Stimulated activated effector memory CD8-positive, alpha-beta T cell treated with anti-CD3 and anti-CD28 coated beads, Interleukin-12 subunit alpha, Interleukin-12 subunit beta, amount 100 ng/mL, for 72 hours (primary cell): ENCODE measurements at regions not wholly inside any gene's neighbourhood (a gene's known extent, or its start where the extent isn't known, plus 50 kb on each side); places are given as distances from the start of the nearest gene placed in this dataset.
"Not testable (repeated sequence)": the region's sequence is repeated elsewhere in the genome, so short reads cannot be mapped to it uniquely, and the experiment has no call there.

Experiments
- ATAC-seq: fragments of 150-1000 bp; cut with Tn5 transposase; 2 replicates; pipeline ENCODE4 v1.10.0; 2021
- DNase-seq, 2 donors: peaks; one replicate each; pipeline ENCODE4 v3.0.0; 2021 to 2022; ENCODE audit warnings: low spot score in 2 of 2
- H3K27ac Mint-ChIP-seq: one replicate; pipeline ENCODE4 v1.8.0; 2022; ENCODE audit warnings: mild to moderate bottlenecking, mixed read lengths
- H3K36me3 Mint-ChIP-seq: one replicate; pipeline ENCODE4 v1.8.0; 2022; ENCODE audit warnings: mild to moderate bottlenecking, mixed read lengths
- H3K4me1 Mint-ChIP-seq: one replicate; pipeline ENCODE4 v1.8.0; 2022; ENCODE audit warnings: mixed read lengths
- H3K4me3 Mint-ChIP-seq: one replicate; pipeline ENCODE4 v1.8.0; 2022; ENCODE audit warnings: mild to moderate bottlenecking, mixed read lengths
- H3K9me3 Mint-ChIP-seq: one replicate; pipeline ENCODE4 v1.8.0; 2022; ENCODE audit warnings: mixed read lengths

DNA sequence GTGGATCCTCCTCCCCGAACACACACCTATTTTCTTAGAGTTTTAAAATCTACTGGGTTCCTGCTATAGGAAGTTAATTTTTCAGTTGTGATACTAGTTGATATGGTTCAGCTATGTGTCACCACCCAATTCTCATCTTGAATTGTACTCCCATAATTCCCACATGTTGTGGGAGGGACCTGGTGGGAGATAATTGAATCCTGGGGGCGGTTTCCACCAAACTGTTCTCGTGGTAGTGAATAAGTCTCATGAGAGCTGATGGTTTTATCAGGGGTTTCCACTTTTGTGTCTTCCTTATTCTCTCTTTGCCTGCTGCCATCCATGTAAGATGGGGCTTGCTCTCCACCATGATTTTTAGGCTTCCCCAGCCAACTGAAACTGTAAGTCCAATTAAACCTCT lies 571.6 kb downstream of the KCNA4 start:
- H3K27ac Mint-ChIP-seq, ATAC-seq, H3K4me3 Mint-ChIP-seq, H3K36me3 Mint-ChIP-seq, H3K4me1 Mint-ChIP-seq, H3K9me3 Mint-ChIP-seq, DNase-seq: not testable (repeated sequence)

DNA sequence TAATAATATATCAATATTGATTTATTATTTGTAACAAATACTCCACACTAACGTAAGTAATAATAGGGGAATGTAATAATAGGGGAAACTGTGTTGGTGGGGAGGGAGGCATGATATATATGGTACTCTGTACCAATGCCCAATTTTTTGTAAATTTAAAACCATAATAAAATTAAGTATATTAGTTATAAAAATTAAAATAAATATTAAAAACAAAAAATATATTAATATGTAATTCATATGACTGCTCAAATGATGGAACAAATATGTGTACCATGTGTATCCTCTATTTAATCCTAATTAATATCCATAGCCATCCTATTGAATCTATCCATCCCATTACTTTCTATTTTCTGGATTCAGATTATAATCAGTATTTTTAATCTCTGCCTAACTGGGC lies 578.0 kb downstream of the KCNA4 start:
- no peak for DNase-seq
- no peak overlapping the region for H3K4me3 Mint-ChIP-seq
- H3K4me1 Mint-ChIP-seq: no peaks in the 10 kb centered on the region
- no peaks in the 10 kb centered on the region for H3K36me3 Mint-ChIP-seq
- H3K9me3 Mint-ChIP-seq: peaks cover 13% of the 10 kb centered on the region
- H3K27ac Mint-ChIP-seq: no peak overlapping the region
- no peak for ATAC-seq

DNA sequence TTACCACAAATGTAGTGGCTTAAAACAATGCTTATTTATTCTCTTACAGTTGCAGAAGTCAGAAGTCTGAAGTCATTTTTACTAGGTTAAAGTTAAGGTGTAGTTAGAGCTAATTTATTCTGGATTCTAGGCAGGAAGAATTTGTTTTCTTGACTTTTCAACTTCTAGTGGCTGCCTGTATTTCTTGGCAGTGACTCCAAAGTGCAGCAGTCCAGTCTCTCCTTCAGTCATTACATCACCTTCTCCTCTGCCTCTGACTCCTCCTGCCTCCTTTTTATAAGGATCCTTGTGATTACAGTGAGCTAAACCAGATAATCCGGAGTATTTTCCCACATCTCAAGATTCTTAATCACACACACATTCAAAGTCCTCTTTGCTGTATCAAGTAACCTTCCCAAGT lies 581.4 kb downstream of the KCNA4 start:
- ATAC-seq (no peak), DNase-seq (no peak)
- Mint-ChIP-seq H3K9me3 (peaks cover 13% of the 10 kb centered on the region), H3K4me1 (no peaks in the 10 kb centered on the region), H3K27ac (no peak overlapping the region), H3K36me3 (no peaks in the 10 kb centered on the region), H3K4me3 (no peak overlapping the region)

DNA sequence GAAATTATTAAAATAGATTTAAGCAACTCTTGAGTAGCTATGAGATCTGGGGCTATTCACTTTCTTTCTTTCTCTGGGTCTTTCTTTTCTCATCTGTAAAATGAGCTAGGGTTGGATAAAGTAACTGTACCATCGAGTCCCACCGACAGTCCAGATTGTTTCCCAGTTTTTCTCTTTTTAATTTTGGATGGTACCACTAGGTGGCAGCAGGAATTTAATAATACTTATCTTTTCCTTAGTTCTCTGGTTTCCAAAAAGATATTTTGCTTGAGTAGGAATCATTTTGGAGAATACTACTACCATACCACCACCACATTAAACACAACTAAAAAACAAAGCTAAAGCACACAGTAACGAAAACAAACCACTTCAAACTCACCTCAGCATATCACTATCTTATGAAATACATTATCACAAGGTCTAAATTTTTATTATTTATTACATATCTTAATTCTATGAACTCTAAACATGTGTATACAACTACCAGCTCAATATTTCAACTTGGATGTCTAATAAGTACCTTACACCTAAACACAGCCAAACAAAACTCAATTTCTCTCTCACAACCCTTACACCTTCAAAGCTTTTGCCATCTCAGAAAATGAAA lies 584.0 kb downstream of the KCNA4 start:
- H3K4me1 Mint-ChIP-seq: no peaks in the 10 kb centered on the region
- no peak overlapping the region for H3K4me3 Mint-ChIP-seq
- peaks cover 13% of the 10 kb centered on the region for H3K9me3 Mint-ChIP-seq
- no peak overlapping the region for H3K27ac Mint-ChIP-seq
- DNase-seq (no peak), ATAC-seq (no peak)
- no peaks in the 10 kb centered on the region for H3K36me3 Mint-ChIP-seq

DNA sequence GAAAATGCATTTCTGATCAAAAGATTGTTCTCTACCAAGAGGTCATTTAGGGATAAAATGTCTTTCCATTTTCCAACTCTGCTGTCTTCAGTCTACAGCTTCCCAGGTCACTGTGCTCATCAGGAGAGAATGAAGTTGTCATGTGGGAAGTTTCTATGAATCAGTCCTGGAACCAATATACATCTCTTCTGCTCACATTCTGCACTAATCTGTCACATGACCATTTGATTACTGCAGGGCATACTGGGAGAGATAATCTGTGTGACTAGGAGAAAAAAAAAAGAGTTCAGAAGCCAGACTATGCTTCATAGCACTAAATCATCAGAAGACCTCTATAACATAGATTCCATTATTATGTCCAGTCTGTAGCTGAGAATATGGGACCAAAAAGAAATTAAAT lies 611.5 kb downstream of the KCNA4 start:
- ATAC-seq (no peak), DNase-seq (no peak)
- no peaks in the 10 kb centered on the region for H3K36me3 Mint-ChIP-seq
- H3K27ac Mint-ChIP-seq: no peak overlapping the region
- no peaks in the 10 kb centered on the region for H3K4me1 Mint-ChIP-seq
- H3K9me3 Mint-ChIP-seq: peaks cover 19% of the 10 kb centered on the region
- no peak overlapping the region for H3K4me3 Mint-ChIP-seq

DNA sequence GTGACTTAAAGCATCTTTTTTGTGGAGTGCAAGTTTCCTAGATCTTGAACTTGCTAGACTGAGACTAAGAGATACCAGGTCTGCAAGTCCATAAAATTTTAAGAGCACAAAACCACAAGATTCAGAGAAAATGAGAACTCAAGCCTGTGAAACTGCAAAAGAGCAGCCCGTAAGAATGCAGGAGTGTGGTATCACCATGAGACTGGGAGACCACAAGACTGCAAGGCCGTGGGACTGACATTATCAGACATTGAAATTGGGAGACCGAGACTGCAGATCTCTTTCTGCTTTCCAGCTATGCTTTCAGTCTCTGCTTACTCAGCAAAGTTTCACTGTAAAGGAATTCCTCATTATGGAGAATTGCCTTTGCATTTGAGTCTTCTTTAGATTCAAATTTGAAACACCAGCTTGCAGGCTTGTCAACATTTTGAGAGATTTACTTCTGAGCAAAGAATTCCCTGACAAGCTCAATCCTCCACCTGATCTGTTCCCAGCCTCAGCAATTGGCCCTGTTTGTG lies 621.2 kb downstream of the KCNA4 start:
- H3K9me3 Mint-ChIP-seq: peaks cover 4% of the 10 kb centered on the region
- no peak for ATAC-seq
- no peak for DNase-seq
- H3K36me3 Mint-ChIP-seq: no peaks in the 10 kb centered on the region
- no peak overlapping the region for H3K27ac Mint-ChIP-seq
- H3K4me3 Mint-ChIP-seq: no peak overlapping the region
- no peaks in the 10 kb centered on the region for H3K4me1 Mint-ChIP-seq

DNA sequence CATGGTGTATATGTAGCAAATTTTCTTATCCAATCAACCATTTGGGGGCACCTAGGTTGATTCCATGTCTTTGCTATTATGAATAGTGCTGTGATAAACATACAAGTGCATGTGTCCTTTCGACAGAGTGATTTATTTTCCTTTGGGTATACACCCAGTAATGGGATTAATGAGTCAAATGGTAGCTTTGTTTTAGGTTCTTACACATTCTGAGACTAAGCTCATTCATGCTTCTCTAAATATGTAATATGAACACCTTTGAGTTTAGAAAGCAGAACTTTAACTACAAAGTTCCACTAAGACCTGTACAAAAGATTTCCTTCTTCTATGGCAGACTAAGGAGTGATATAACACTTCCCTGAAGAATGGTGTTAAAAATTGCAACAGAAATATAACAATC lies 627.0 kb downstream of the KCNA4 start:
- Mint-ChIP-seq H3K9me3 (peaks cover 3% of the 10 kb centered on the region), H3K36me3 (no peaks in the 10 kb centered on the region), H3K4me1 (no peaks in the 10 kb centered on the region), H3K4me3 (no peak overlapping the region), H3K27ac (no peak overlapping the region)
- ATAC-seq (no peak), DNase-seq (no peak)

DNA sequence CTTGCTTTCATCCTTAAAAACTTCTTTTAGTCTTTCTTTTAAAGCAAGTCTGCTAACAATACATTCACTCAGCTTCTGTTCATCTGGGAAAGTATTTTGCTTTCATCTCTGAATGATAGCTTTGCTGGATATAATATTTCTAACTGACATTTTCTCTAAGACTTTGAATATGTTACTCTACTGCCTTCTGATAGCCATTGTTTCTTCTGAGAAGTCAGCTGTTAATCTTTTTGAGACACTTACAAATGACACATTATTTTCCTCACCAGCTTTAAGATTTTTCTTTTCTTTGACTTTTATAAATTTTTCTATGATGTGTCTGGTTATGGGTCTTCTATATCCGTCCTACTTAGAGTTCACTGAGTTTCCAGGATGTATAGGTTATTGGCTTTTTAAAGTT lies 643.1 kb downstream of the KCNA4 start:
- Mint-ChIP-seq H3K27ac (no peak overlapping the region), H3K36me3 (no peaks in the 10 kb centered on the region), H3K4me1 (no peaks in the 10 kb centered on the region), H3K4me3 (no peak overlapping the region), H3K9me3 (peaks cover 34% of the 10 kb centered on the region)
- no peak for DNase-seq
- no peak for ATAC-seq

DNA sequence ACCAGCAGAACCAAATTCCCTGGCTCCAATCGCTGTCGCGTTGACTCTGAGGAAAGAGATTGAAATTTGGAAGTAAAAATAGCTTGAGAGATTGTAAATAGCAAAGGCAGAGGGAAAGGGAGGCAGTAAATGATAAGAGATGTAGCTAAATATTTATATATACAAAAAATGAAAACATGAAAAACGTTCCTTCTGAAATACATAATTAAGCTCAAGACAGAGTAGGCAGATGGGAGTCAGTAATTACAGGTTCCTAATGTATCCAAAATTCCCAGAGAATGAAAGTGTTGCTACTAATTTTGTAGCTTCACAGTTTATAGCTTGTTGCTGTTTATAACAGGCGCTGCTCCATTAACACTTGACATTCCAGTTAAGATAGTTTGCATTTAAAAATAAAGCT lies 648.7 kb downstream of the KCNA4 start:
- H3K4me1 Mint-ChIP-seq: no peaks in the 10 kb centered on the region
- H3K4me3 Mint-ChIP-seq: no peak overlapping the region
- no peak overlapping the region for H3K27ac Mint-ChIP-seq
- H3K9me3 Mint-ChIP-seq: peaks cover 23% of the 10 kb centered on the region
- DNase-seq: no peak
- no peaks in the 10 kb centered on the region for H3K36me3 Mint-ChIP-seq
- ATAC-seq: no peak

DNA sequence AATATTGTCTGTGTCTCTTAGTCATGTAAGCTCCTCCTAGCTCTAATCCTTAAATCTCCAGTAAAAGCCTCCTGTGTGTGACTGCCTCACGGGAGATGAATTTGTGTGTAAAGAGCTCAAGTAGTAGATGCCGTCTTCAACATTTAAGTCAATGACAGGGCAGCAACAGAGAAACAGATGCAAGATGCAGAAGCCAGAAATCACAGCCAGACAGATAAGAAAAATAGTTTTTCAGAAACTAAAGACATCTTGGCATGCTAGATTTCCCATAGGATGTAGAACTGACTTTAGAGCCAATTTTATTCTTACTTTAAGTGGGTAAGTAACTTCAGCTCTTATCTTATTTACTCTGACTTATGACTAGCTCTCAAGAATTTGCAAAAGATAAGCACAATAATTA lies 652.8 kb downstream of the KCNA4 start:
- Mint-ChIP-seq H3K27ac (no peak overlapping the region), H3K4me3 (no peak overlapping the region), H3K9me3 (peaks cover 22% of the 10 kb centered on the region), H3K36me3 (no peaks in the 10 kb centered on the region), H3K4me1 (no peaks in the 10 kb centered on the region)
- DNase-seq (no peak), ATAC-seq (no peak)

DNA sequence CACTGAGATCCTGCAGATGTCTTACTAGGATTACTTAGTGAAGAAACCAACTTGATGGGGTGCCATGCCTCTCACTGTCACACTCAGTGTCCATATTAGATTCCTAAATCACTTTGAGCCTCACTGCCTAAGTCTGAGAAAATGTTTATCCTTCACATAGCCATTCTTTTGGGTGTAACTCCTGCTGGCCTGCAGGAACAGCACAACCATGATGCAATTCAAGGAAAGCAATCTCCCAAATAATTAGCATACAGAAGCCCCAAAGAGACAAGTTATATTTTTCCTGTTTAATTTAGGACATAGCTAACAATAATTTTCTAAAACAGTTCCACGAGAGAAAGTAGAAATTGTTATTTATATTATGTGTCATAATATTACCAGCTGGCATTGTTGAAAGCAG lies 655.5 kb downstream of the KCNA4 start:
- no peak overlapping the region for H3K27ac Mint-ChIP-seq
- ATAC-seq: no peak
- peaks cover 13% of the 10 kb centered on the region for H3K9me3 Mint-ChIP-seq
- DNase-seq: no peak
- H3K4me1 Mint-ChIP-seq: no peaks in the 10 kb centered on the region
- H3K4me3 Mint-ChIP-seq: no peak overlapping the region
- H3K36me3 Mint-ChIP-seq: no peaks in the 10 kb centered on the region

DNA sequence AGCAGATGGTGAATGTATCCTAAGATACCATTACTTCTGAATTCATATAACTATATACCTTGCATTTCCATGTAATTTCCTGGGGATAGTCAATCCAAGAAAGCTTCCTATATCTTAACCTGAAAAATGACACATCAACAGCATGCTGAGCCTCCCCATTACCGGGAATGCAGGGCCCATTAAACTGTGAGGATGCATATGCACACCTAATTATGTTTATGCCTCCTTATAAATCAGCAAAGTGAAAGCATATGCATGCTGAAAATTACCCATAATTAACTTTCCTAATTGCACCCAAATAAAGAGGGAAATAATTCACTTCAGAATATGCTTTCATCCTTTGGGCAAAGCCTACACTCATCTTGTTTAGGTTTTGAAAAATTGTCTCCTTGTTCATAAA lies 663.0 kb downstream of the KCNA4 start:
- no peak overlapping the region for H3K4me3 Mint-ChIP-seq
- peaks cover 13% of the 10 kb centered on the region for H3K9me3 Mint-ChIP-seq
- H3K36me3 Mint-ChIP-seq: no peaks in the 10 kb centered on the region
- ATAC-seq (no peak), DNase-seq (no peak)
- no peak overlapping the region for H3K27ac Mint-ChIP-seq
- H3K4me1 Mint-ChIP-seq: no peaks in the 10 kb centered on the region

DNA sequence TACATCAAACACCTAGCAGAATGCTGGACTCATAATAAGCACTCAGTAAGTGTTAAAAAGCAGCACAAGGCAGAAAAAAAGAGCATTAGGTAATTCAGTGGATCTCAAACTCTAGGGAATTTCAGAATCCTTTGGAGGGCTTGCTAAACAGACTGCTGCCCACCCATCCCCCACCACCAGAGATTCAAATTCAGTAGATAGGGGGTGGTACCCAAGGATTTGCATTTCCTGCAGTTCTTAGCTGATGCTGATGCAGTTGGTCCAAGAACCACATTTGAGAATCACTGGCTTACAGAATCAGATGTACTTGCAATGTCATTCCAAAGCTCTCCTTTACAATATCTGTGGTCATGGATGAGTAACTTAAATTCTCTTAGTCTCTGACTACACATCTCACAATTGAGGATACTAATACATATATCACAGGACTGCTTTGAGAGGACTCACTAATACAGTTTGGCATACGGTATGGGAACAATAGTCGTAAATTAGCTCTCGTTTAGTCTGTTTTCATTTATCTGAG lies 664.5 kb downstream of the KCNA4 start:
- Mint-ChIP-seq H3K36me3 (no peaks in the 10 kb centered on the region), H3K27ac (no peak overlapping the region), H3K4me3 (no peak overlapping the region), H3K4me1 (no peaks in the 10 kb centered on the region), H3K9me3 (peaks cover 13% of the 10 kb centered on the region)
- no peak for ATAC-seq
- no peak for DNase-seq

DNA sequence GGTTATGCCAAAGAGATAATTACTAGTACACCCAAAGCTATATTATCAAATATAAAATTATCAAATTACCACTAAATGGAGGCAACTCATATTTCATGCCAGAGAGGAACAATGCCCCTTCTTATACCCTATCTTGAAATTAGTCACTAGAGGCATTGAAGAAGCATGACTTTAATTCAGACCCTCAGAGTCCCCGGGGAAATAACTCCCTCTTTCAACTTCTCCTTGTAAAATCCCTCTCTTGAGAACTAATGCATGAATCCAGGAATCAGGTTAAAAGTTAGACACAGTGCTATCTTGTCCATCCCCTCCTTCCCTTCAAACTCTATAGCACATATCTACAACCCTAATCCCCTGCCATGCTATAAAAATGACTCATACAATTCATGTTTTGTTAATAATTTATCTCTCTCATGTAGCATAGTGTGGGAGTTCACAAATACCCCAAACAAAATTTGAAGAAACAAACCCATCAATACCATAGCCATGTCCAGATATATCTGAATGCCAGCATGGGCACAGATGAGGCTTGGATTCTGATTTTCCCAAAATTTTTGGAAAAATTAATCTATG lies 665.4 kb downstream of the KCNA4 start:
- Mint-ChIP-seq H3K9me3 (peaks cover 13% of the 10 kb centered on the region), H3K4me3 (no peak overlapping the region), H3K27ac (no peak overlapping the region), H3K4me1 (no peaks in the 10 kb centered on the region), H3K36me3 (no peaks in the 10 kb centered on the region)
- no peak for DNase-seq
- no peak for ATAC-seq

DNA sequence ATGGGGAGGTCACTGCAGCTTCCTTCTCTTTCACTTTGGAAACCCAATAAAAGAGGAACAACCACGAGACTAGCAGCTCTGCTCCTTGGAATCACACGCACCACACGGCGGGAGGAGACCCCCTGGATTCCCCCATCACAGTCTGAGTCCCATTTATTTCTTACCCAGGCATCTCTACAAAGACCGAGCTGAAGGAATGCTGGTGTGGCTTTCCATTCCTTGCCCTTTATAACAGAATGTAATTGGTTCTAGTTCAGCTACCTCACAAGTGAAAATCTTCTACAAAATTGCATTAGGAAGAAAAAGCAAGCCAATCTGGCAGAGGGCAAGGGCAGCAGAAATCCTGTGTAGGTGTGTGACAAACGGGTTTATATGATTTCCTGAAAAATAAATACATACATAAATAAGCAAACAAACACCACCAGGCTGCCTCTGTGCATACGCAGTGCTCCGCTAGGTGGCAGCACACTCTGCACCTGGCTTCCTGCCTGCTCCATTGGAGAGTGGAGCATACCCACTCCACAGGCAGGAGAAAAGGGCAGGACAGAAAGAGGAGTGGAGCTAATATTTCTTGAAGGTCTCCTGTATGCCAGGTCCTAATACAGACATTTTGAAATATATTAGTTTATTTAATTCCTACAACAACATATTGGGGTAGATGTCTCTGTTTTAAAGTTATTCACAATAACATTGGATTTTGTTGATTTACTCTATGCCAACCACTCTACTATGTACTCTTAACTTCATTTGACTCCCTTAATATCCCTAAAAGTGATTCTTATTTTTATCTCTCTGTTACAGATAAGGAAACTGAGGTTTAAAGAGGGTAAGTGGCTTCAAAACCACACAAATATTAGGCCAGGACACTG lies 673.1 kb downstream of the KCNA4 start:
- peak; percentile 2 to 48 for DNase-seq
- Mint-ChIP-seq H3K27ac (no peak overlapping the region), H3K4me1 (no peaks in the 10 kb centered on the region), H3K4me3 (no peak overlapping the region), H3K9me3 (no peaks in the 10 kb centered on the region), H3K36me3 (no peaks in the 10 kb centered on the region)
- no peak for ATAC-seq
